MM.1S (cell line): ENCODE measurements at regions not wholly inside any gene's neighbourhood (a gene's known extent, or its start where the extent isn't known, plus 50 kb on each side); places are given as distances from the start of the nearest gene placed in this dataset.

Source experiments
- DNase-seq: peaks from one replicate; pipeline ENCODE4 v3.0.0-alpha.2; 2015
- H2AFZ ChIP-seq: fragments of 300-600 bp; sonication (generic); 2 replicates; pipeline ENCODE4 v1.6.0; 2016; ENCODE audit warnings: antibody characterized with exemption, low read length
- H3F3A ChIP-seq: fragments of 300-600 bp; sonication (generic); 2 replicates; pipeline ENCODE4 v1.6.1; 2016; ENCODE audit warnings: mild to moderate bottlenecking, antibody characterized with exemption, low read length, moderate library complexity, mixed read lengths; ENCODE audit not compliant: insufficient read depth
- H3K27ac ChIP-seq: fragments of 300-600 bp; sonication (generic); 2 replicates; pipeline ENCODE4 v1.5.1; 2016; ENCODE audit warnings: mild to moderate bottlenecking, low read length
- H3K27me3 ChIP-seq: fragments of 300-600 bp; sonication (generic); replicated peaks from 2 replicates; pipeline ENCODE4 v1.6.0; 2016; ENCODE audit warnings: low read length; ENCODE audit not compliant: insufficient read depth
- H3K36me3 ChIP-seq: fragments of 300-600 bp; sonication (generic); replicated peaks from 2 replicates; pipeline ENCODE4 v1.6.1; 2016; ENCODE audit warnings: mild to moderate bottlenecking, low read length, mixed read lengths; ENCODE audit not compliant: insufficient read depth
- H3K4me1 ChIP-seq: fragments of 300-600 bp; sonication (generic); 2 replicates; pipeline ENCODE4 v1.6.1; 2016; ENCODE audit warnings: low read length, mixed read lengths
- H3K4me2 ChIP-seq: fragments of 300-600 bp; sonication (generic); 2 replicates; pipeline ENCODE4 v1.6.0; 2016; ENCODE audit warnings: low read depth, low read length
- H3K4me3 ChIP-seq: fragments of 300-600 bp; sonication (generic); 2 replicates; pipeline ENCODE4 v1.5.1; 2016; ENCODE audit warnings: low read length, mixed read lengths
- H3K79me2 ChIP-seq: fragments of 300-600 bp; sonication (generic); 2 replicates; pipeline ENCODE4 v1.6.1; 2016; ENCODE audit warnings: mixed run types, low read length, mixed read lengths
- H3K9ac ChIP-seq: fragments of 300-600 bp; sonication (generic); 2 replicates; pipeline ENCODE4 v1.6.1; 2016; ENCODE audit warnings: low read length, mixed read lengths
- H3K9me2 ChIP-seq: fragments of 300-600 bp; sonication (generic); replicated peaks from 2 replicates; pipeline ENCODE4 v1.6.1; 2016; ENCODE audit warnings: mild to moderate bottlenecking, low read length, mixed read lengths; ENCODE audit not compliant: insufficient read depth
- H3K9me3 ChIP-seq: fragments of 300-600 bp; sonication (generic); replicated peaks from 2 replicates; pipeline ENCODE4 v1.6.1; 2016; ENCODE audit warnings: mild to moderate bottlenecking, low read length, mixed read lengths; ENCODE audit not compliant: insufficient read depth
- H4K20me1 ChIP-seq: fragments of 300-600 bp; sonication (generic); 2 replicates; pipeline ENCODE4 v1.6.1; 2016; ENCODE audit warnings: mild to moderate bottlenecking, low read length, moderate library complexity, mixed read lengths; ENCODE audit not compliant: insufficient read depth
- CTCF ChIP-seq: fragments of 300-600 bp; sonication (generic); IDR thresholded peaks from 2 replicates; pipeline ENCODE4 v1.5.1; 2016; ENCODE audit warnings: antibody characterized with exemption, low read length, mixed read lengths
- EZH2 ChIP-seq: fragments of 300-600 bp; sonication (generic); optimal IDR thresholded peaks from 2 replicates; pipeline ENCODE3; 2017; ENCODE audit warnings: low read depth, mild to moderate bottlenecking, antibody characterized with exemption, low read length, mixed read lengths
- EZH2phosphoT487 ChIP-seq: fragments of 300-600 bp; sonication (generic); IDR thresholded peaks from 2 replicates; pipeline ENCODE4 v1.6.1; 2018; ENCODE audit warnings: antibody characterized with exemption, low read length

- Histone ChIP-seq H3K4me3 (no peak overlapping the region), H3K79me2 (no peaks in the 10 kb centered on the region), H3K4me2 (no peak overlapping the region), H3K9me3 (no peaks in the 10 kb centered on the region), H2AFZ (no peak overlapping the region), H3K36me3 (no peaks in the 10 kb centered on the region), H3K27ac (no peak overlapping the region), H3K9me2 (no peaks in the 10 kb centered on the region), H3K27me3 (no peaks in the 10 kb centered on the region), H4K20me1 (no peaks in the 10 kb centered on the region), H3K4me1 (no peaks in the 10 kb centered on the region), H3K9ac (no peak overlapping the region), H3F3A (no peaks in the 10 kb centered on the region)
- no peak for DNase-seq
- TF ChIP-seq EZH2phosphoT487: no peak
- TF ChIP-seq EZH2: no peak
- no peak for TF ChIP-seq CTCF
These were observed 453.8 kb downstream of the DOK5 start for GRCh38 chr20:54929191-54929590.

GRCh38 chr20:54928564-54928963, 453.2 kb downstream of the DOK5 start:
- Histone ChIP-seq H3K4me1 (no peaks in the 10 kb centered on the region), H3K27me3 (no peaks in the 10 kb centered on the region), H3K4me2 (no peak overlapping the region), H3K79me2 (no peaks in the 10 kb centered on the region), H4K20me1 (no peaks in the 10 kb centered on the region), H3K4me3 (no peak overlapping the region), H3K9me3 (no peaks in the 10 kb centered on the region), H3K9me2 (no peaks in the 10 kb centered on the region), H3K27ac (no peak overlapping the region), H3K9ac (no peak overlapping the region), H2AFZ (no peak overlapping the region), H3K36me3 (no peaks in the 10 kb centered on the region), H3F3A (no peaks in the 10 kb centered on the region)
- no peak for TF ChIP-seq CTCF
- no peak for TF ChIP-seq EZH2
- no peak for TF ChIP-seq EZH2phosphoT487
- DNase-seq: no peak

GRCh38 chr20:54922636-54923035, 447.2 kb downstream of the DOK5 start:
- Histone ChIP-seq H3F3A (no peaks in the 10 kb centered on the region), H3K4me1 (no peaks in the 10 kb centered on the region), H3K9me3 (no peaks in the 10 kb centered on the region), H3K27ac (no peak overlapping the region), H3K79me2 (no peaks in the 10 kb centered on the region), H4K20me1 (no peaks in the 10 kb centered on the region), H3K4me3 (no peak overlapping the region), H3K4me2 (no peak overlapping the region), H3K36me3 (no peaks in the 10 kb centered on the region), H3K27me3 (no peaks in the 10 kb centered on the region), H3K9ac (no peak overlapping the region), H3K9me2 (no peaks in the 10 kb centered on the region), H2AFZ (no peak overlapping the region)
- TF ChIP-seq EZH2: no peak
- TF ChIP-seq CTCF: no peak
- TF ChIP-seq EZH2phosphoT487: no peak
- DNase-seq: no peak
